Erythroblast (primary cell): ENCODE measurements at regions not wholly inside any gene's neighbourhood (a gene's known extent, or its start where the extent isn't known, plus 50 kb on each side); places are given as distances from the start of the nearest gene placed in this dataset.

Experiments used
- GATA1 ChIP-seq: IDR thresholded peaks from 2 replicates; pipeline ENCODE4 v1.6.1; 2011; ENCODE audit warnings: low read depth, mild to moderate bottlenecking, control low read depth, low read length, moderate library complexity
- POLR2A ChIP-seq: IDR thresholded peaks from 2 replicates; pipeline ENCODE4 v1.6.1; 2011; ENCODE audit warnings: mild to moderate bottlenecking, low read length

- TF ChIP-seq POLR2A (no peak), GATA1 (no peak)
Measured at GRCh38 chr14:21941885-21942284, 268.3 kb upstream of the OR4E1 start.
